BLaER1 treated with 17β-estradiol and CSF1 and Interleukin-3, amounts not matched to agents 10 nM and 100 nM (cell line): ENCODE measurements at regions not wholly inside any gene's neighbourhood (a gene's known extent, or its start where the extent isn't known, plus 50 kb on each side); places are given as distances from the start of the nearest gene placed in this dataset.
A peak's percentile ranks its signal among the peaks of the same experiment; 100 is the strongest.

Experiments
- H3K27ac ChIP-seq, 11 experiments: shearing (Covaris generic); formaldehyde crosslinking; 2 replicates each; pipeline ENCODE4 v1.8.1; 2022
- H3K27me3 ChIP-seq, 11 experiments: shearing (Covaris generic); formaldehyde crosslinking; 2 replicates each; pipeline ENCODE4 v1.8.1; 2022
- H3K36me3 ChIP-seq, 11 experiments: shearing (Covaris generic); formaldehyde crosslinking; 2 replicates each; pipeline ENCODE4 v1.8.1; 2022
- H3K4me1 ChIP-seq, 10 experiments: shearing (Covaris generic); formaldehyde crosslinking; 2 replicates each; pipeline ENCODE4 v1.8.1; 2022
- H3K4me2 ChIP-seq, 11 experiments: shearing (Covaris generic); formaldehyde crosslinking; 2 replicates each; pipeline ENCODE4 v1.8.1; 2022
- H3K4me3 ChIP-seq, 10 experiments: shearing (Covaris generic); formaldehyde crosslinking; 2 replicates each; pipeline ENCODE4 v1.8.1; 2022
- H3K9ac ChIP-seq, 11 experiments: shearing (Covaris generic); formaldehyde crosslinking; 2 replicates each; pipeline ENCODE4 v1.8.1; 2022
- H3K9me3 ChIP-seq, 11 experiments: shearing (Covaris generic); formaldehyde crosslinking; replicated peaks in 1 of 11; 2 replicates each; pipeline ENCODE4 v1.8.1; 2022
- H4K20me1 ChIP-seq, 11 experiments: shearing (Covaris generic); formaldehyde crosslinking; 2 replicates each; pipeline ENCODE4 v1.8.1; 2022
- Cebpa-rat ChIP-seq, 11 experiments: shearing (Covaris generic); IDR thresholded peaks; 2 replicates each; pipeline ENCODE4 v1.8.1; 2022

DNA sequence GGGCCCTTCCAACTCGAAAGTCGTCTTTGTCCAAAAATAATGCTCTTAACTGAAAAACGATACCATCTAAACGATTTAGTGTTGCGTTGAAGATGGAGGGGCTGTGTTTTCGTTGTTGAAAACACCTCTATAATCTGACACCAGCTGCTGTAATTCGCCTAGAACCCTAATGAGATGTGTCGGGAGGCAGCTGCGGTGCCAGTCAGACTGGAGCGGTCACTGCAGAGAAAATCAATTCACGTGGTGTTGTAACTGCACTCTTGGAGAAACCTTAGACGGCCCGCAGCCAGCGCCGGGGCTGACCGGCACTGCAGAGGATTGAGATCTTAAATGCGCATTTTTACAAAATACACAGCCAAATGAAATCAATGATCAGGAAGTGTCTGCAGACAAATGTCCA is 339.1 kb downstream of the ZNF536 start:
- Histone ChIP-seq H4K20me1 (no peaks in the 10 kb centered on the region), H3K36me3 (no peaks in the 10 kb centered on the region), H3K4me2 (no peak overlapping the region), H3K4me1 (no peaks in the 10 kb centered on the region), H3K9ac (no peak overlapping the region), H3K27ac (no peak overlapping the region), H3K4me3 (no peak overlapping the region), H3K9me3 (no peaks in the 10 kb centered on the region), H3K27me3 (no peaks in the 10 kb centered on the region)
- no peak for TF ChIP-seq Cebpa-rat (IDR thresholded peaks at IDR 0.05)

DNA sequence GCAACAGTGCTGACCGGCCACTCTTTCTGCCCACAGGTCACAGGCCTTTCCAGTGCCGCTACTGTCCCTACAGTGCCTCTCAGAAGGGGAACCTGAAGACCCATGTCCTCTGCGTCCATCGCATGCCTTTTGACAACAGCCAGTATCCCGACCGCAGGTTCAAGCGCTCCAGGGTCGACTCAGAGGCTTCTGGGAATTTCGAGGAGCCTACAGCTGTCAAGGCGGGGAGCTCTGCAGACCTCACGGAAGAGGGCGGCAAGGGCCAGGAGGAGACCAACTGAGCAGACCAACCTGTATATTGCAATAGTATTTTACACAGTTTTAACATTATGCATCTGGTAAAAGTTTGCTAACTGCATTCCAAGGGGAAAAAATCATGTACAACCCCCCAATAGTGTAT is 338.5 kb downstream of the ZNF536 start:
- Histone ChIP-seq H3K9ac (no peak overlapping the region), H3K4me3 (no peak overlapping the region), H4K20me1 (no peaks in the 10 kb centered on the region), H3K4me2 (no peak overlapping the region), H3K27ac (no peak overlapping the region), H3K27me3 (no peaks in the 10 kb centered on the region), H3K9me3 (no peaks in the 10 kb centered on the region), H3K4me1 (no peaks in the 10 kb centered on the region), H3K36me3 (no peaks in the 10 kb centered on the region)
- TF ChIP-seq Cebpa-rat (IDR thresholded peaks at IDR 0.05), result no peak

DNA sequence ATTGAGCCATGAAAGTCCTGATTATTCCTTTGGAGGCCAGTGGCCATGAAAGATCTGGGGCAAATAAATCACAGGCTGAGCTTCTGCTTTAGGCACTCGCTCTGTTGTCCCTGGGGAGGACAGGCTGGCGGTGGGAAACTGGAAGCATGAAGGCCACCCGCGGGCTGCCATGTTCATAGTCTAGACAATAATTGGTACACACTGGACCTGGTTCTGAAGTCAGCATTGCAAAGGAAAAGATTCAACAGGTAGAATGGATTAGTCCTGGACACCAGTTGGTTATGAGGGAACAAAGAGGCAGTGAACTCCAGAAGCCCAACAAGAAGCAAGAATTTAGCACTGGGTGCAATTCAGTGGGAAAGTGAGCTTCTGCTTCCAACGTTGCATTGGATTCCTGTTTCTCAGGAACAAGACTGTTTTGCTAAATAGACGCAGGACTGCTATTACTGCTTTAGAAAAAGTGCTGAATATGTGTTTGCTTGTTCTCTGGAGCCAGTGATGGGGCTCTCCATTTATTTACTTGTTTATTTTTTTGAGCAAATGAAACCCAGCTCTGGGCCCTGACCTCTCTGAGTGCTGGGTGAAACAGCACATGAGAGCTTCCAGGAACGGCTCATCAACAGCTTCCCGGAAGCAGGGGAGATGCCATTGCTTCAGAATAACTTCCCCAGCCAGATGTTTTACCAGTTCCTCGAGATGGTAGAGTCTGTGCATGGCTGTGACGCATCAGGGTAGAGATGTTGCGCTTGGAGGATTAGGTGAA is 336.4 kb downstream of the ZNF536 start:
- Histone ChIP-seq H3K27me3 (no peaks in the 10 kb centered on the region), H3K4me2 (no peak overlapping the region), H3K9ac (no peak overlapping the region), H4K20me1 (no peaks in the 10 kb centered on the region), H3K27ac (no peak overlapping the region), H3K4me1 (no peaks in the 10 kb centered on the region), H3K4me3 (no peak overlapping the region), H3K9me3 (no peaks in the 10 kb centered on the region), H3K36me3 (no peaks in the 10 kb centered on the region)
- no peak for TF ChIP-seq Cebpa-rat (IDR thresholded peaks at IDR 0.05)

DNA sequence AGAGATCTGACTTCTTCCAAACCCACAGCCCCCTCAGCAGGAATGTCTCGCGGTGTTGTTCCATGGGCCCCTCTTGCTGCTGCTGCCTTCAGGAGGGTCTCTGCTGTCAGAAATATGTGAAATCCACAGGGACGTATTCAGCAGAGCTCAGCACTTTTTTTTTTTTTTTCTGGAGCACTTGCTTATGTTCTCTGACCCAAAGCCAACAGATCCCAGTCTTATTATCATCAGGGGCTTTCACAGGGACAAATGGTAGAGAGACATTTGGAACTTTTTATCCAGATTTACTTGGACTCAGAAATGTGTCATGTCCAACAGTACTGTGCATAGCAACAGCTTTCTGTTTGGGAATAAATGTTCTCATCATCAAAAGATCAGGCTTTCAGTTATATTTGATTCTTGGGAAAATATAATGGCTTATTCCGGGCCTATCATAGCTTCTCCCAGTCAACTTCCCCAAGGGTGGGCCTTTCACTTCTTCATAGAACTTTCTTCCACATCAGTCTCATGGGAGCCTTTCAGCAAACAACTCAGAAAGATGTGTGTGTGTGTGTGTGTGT is 332.7 kb downstream of the ZNF536 start:
- H3K36me3 ChIP-seq, result no peaks in the 10 kb centered on the region
- H3K27me3 ChIP-seq, result no peaks in the 10 kb centered on the region
- H3K4me3 ChIP-seq, result no peak overlapping the region
- no peak overlapping the region for H3K27ac ChIP-seq
- no peaks in the 10 kb centered on the region for H3K4me1 ChIP-seq
- TF ChIP-seq Cebpa-rat (IDR thresholded peaks at IDR 0.05), result no peak
- no peak overlapping the region for H3K4me2 ChIP-seq
- no peaks in the 10 kb centered on the region for H3K9me3 ChIP-seq
- H3K9ac ChIP-seq, result no peak overlapping the region
- H4K20me1 ChIP-seq, result no peaks in the 10 kb centered on the region

DNA sequence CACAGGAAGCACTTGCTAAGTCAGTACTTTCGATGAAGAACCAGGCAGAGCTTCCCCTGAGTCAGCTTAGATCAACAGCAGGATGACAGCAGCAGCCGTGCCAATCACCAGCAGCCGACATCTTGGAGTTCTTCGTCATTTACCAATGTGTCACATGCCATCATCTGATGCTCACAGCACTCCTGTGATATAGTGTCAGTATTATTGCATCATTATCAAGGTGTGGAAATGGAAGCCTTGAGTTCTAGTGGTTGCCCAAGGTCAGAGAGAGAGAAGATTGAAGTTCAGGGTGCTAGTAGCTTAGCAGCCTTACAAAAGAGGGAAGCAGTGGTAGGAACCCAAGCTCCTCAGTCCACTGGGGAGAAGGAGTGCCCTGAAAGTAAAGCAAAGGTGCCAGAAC is 331.5 kb downstream of the ZNF536 start:
- Histone ChIP-seq H3K4me3 (no peak overlapping the region), H3K36me3 (no peaks in the 10 kb centered on the region), H3K4me2 (no peak overlapping the region), H3K27me3 (no peaks in the 10 kb centered on the region), H3K4me1 (no peaks in the 10 kb centered on the region), H4K20me1 (no peaks in the 10 kb centered on the region), H3K27ac (no peak overlapping the region), H3K9ac (no peak overlapping the region), H3K9me3 (no peaks in the 10 kb centered on the region)
- TF ChIP-seq Cebpa-rat (IDR thresholded peaks at IDR 0.05), result peak in 1 of 11 experiments; percentile 15; a peak in 2 of 22 replicates

DNA sequence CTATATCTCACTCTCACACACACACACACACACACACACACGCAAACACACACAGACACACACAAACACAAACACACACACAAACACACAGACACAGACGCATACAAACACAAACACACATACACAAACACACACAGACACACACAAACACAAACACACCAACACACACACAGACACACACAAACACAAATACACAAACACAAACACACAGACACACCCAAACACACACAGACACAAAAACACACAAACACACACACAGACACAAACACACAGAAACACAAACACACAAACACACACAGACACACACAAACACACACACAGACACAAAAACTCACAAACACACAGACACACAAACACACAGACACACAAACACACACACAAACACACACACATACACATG is 329.0 kb downstream of the ZNF536 start:
- H3K9me3 ChIP-seq, result no peaks in the 10 kb centered on the region
- no peaks in the 10 kb centered on the region for H3K4me1 ChIP-seq
- no peaks in the 10 kb centered on the region for H3K27me3 ChIP-seq
- H3K36me3 ChIP-seq, result no peaks in the 10 kb centered on the region
- no peaks in the 10 kb centered on the region for H4K20me1 ChIP-seq
- no peak overlapping the region for H3K9ac ChIP-seq
- H3K27ac ChIP-seq, result no peak overlapping the region
- no peak overlapping the region for H3K4me2 ChIP-seq
- TF ChIP-seq Cebpa-rat (IDR thresholded peaks at IDR 0.05), result no peak
- H3K4me3 ChIP-seq, result no peak overlapping the region

DNA sequence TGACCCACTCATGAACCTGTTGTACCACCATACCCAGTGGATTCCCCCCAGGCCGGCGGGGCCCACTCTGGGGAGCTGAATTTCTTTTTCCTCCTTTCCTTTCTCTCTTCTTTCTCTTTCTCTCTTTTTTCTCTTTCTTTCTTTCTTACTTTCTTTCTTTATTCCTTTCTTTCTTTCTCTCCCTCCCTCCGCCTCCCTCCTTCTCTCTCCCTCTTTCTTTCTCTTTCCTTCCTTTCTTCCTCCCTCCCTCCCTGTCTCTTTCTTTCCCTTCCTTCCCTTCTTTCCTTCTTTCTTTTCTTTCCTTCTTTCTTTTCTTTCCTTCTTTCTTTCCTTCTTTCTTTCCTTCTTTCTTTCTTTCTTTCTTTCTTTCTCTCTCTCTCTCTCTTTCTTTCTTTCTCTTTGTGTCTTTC is 327.7 kb downstream of the ZNF536 start:
- Histone ChIP-seq H3K9ac (no peak overlapping the region), H4K20me1 (no peaks in the 10 kb centered on the region), H3K36me3 (no peaks in the 10 kb centered on the region), H3K27ac (no peak overlapping the region), H3K27me3 (no peaks in the 10 kb centered on the region), H3K9me3 (no peaks in the 10 kb centered on the region), H3K4me2 (no peak overlapping the region), H3K4me1 (0 out of 20 replicates have a peak, but pooled peaks cover 0 to under 1% (median 0%) of the 10 kb centered on the region in 10 experiments), H3K4me3 (no peak overlapping the region)
- no peak for TF ChIP-seq Cebpa-rat (IDR thresholded peaks at IDR 0.05)

DNA sequence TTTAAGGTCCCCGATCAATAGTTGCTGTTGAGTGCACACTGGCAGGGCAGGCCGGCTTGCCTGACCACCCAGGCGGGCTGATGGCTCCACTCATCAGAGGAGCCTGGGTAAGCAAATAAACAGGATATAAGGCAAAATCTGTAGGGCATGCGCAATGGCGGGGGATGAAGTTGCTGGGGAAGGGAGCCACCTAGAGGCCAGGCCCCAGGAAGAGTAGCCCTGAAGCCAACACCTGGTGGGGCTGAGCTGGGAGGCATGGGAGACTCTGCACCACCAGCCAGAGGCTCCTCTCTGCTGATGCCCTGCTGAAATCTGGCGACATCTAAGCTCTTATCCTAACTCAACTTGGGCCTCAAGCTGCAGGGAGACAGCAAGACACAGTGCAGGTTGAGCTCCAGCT is 324.3 kb downstream of the ZNF536 start:
- TF ChIP-seq Cebpa-rat (IDR thresholded peaks at IDR 0.05), result no peak
- no peak overlapping the region for H3K9ac ChIP-seq
- H3K4me1 ChIP-seq, result peaks cover 14 to 23% (median 16%) of the 10 kb centered on the region in 10 experiments; a peak in 18 of 20 replicates

DNA sequence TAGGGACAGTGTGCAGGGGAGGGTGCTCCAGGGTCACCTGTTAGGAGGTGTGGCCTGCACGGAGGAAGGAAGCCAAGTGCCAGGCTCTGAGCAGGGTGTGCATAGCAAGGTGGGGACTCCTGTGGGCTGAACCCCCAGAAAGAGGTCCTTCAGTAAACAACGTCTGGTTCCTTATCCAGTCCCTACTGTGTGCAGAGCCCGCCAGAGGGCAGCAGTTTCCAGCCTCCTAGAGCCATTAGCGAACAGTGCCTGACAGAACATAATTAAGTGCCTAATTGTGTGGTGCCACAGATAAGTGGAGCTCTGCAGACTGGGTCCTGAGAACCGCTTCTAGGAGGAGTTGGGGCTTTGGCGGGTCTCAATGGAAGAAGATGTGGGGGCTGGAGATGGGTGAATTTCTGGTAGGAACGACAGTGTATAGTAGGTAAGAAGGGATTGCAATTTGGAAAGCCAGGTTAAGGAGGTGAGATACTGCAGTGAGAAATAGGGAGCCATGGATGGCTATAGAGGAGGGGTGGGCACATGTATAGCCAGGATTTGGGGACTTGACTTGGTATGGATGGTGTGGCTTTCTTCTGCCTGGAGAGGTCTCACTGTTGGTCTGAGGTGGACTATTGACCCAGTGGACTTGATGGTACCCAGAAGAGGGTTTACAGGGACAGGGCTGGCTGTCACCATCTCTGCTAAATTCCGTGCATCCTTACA is 323.1 kb downstream of the ZNF536 start:
- peaks cover 14 to 23% (median 20%) of the 10 kb centered on the region in 10 experiments; a peak in 18 of 20 replicates for H3K4me1 ChIP-seq
- no peak for TF ChIP-seq Cebpa-rat (IDR thresholded peaks at IDR 0.05)
- no peaks in the 10 kb centered on the region; a peak in 2 of 22 replicates for H4K20me1 ChIP-seq
- peaks cover 35 to 42% (median 38%) of the 10 kb centered on the region in 11 experiments for H3K27me3 ChIP-seq
- H3K36me3 ChIP-seq, result no peaks in the 10 kb centered on the region
- H3K4me3 ChIP-seq, result no peak overlapping the region
- no peak overlapping the region for H3K4me2 ChIP-seq
- H3K9ac ChIP-seq, result no peak overlapping the region
- no peak overlapping the region for H3K27ac ChIP-seq
- H3K9me3 ChIP-seq, result no peaks in the 10 kb centered on the region

More for the DNA sequence above, 324.3 kb downstream of the ZNF536 start:
- Histone ChIP-seq H3K36me3 (no peaks in the 10 kb centered on the region), H3K27me3 (peaks cover 23 to 30% (median 26%) of the 10 kb centered on the region in 11 experiments), H3K9me3 (no peaks in the 10 kb centered on the region), H4K20me1 (no peaks in the 10 kb centered on the region; a peak in 2 of 22 replicates), H3K4me2 (no peak overlapping the region), H3K27ac (no peak overlapping the region), H3K4me3 (no peak overlapping the region)
